Upper lobe of left lung (tissue), 4 donors: ENCODE measurements at regions not wholly inside any gene's neighbourhood (a gene's known extent, or its start where the extent isn't known, plus 50 kb on each side); places are given as distances from the start of the nearest gene placed in this dataset.

ENCODE experiments used
- CTCF ChIP-seq, 6 experiments: fragments of 450-650 bp in 4 of 6; fragments of 200-600 bp in 2 of 6; sonication (generic) in 2 of 6; IDR thresholded peaks; one replicate each; pipeline ENCODE4 v1.5.1; 2016 to 2019; ENCODE audit warnings: antibody characterized with exemption in 6 of 6
- POLR2A ChIP-seq, 4 donors: fragments of 450-650 bp; IDR thresholded peaks; one replicate each; pipeline ENCODE4 v1.5.1; 2016 to 2017; ENCODE audit warnings: antibody characterized with exemption in 4 of 4, mild to moderate bottlenecking in 2 of 4

GRCh38 chr14:101076451-101077198 lies 173.1 kb upstream of the RTL1 start:
- TF ChIP-seq CTCF (IDR thresholded peaks at IDR 0.05) (no peak), POLR2A (IDR thresholded peaks at IDR 0.05) (no peak)
